Gastroesophageal sphincter (tissue), 4 donors: ENCODE measurements at regions not wholly inside any gene's neighbourhood (a gene's known extent, or its start where the extent isn't known, plus 50 kb on each side); places are given as distances from the start of the nearest gene placed in this dataset.

Experiments used
- ATAC-seq: fragments of 150-250 bp; one replicate; pipeline ENCODE4 v1.9.1; 2016; ENCODE audit warnings: mild to moderate bottlenecking, moderate library complexity
- H3K27ac ChIP-seq, 4 donors: fragments of 200-600 bp; sonication (generic) in 3 of 4; 1 replicate in 3 of 4; 2 replicates in 1 of 4; pipeline ENCODE4 v1.5.1; 2016 to 2019
- H3K27me3 ChIP-seq: fragments of 200-600 bp; sonication (generic); one replicate; pipeline ENCODE4 v1.5.1; 2019
- H3K36me3 ChIP-seq, 2 donors: fragments of 200-600 bp; sonication (generic); one replicate each; pipeline ENCODE4 v1.5.1; 2019; ENCODE audit warnings: control low read depth in 1 of 2
- H3K4me1 ChIP-seq, 3 donors: fragments of 200-600 bp; sonication (generic); 1 replicate in 2 of 3; 2 replicates in 1 of 3; pipeline ENCODE4 v1.5.1; 2016 to 2019; ENCODE audit warnings: control low read depth in 2 of 3
- H3K4me3 ChIP-seq, 2 donors: fragments of 200-600 bp; sonication (generic); one replicate each; pipeline ENCODE4 v1.5.1; 2019; ENCODE audit warnings: mild to moderate bottlenecking in 1 of 2, moderate library complexity in 1 of 2
- H3K9me3 ChIP-seq, 3 donors: fragments of 200-600 bp; sonication (generic); one replicate each; pipeline ENCODE4 v1.5.1; 2017 to 2019; ENCODE audit warnings: control low read depth in 2 of 3
- CTCF ChIP-seq, 4 experiments: fragments of 200-600 bp in 2 of 4; fragments of 450-650 bp in 2 of 4; sonication (generic) in 1 of 4; IDR thresholded peaks; one replicate each; pipeline ENCODE4 v1.5.1; 2017 to 2019; ENCODE audit warnings: antibody characterized with exemption in 4 of 4, mild to moderate bottlenecking in 2 of 4, moderate library complexity in 2 of 4
- EP300 ChIP-seq: sonication (generic); formaldehyde crosslinking; IDR thresholded peaks from one replicate; pipeline ENCODE4 v1.6.1; 2017; ENCODE audit warnings: antibody characterized with exemption, mild to moderate bottlenecking
- POLR2A ChIP-seq, 2 donors: fragments of 450-650 bp; IDR thresholded peaks; one replicate each; pipeline ENCODE4 v1.6.1; 2017; ENCODE audit warnings: antibody characterized with exemption in 2 of 2, mild to moderate bottlenecking in 2 of 2, moderate library complexity in 1 of 2
- POLR2AphosphoS5 ChIP-seq: sonication (generic); formaldehyde crosslinking; IDR thresholded peaks from one replicate; pipeline ENCODE4 v1.6.1; 2017; ENCODE audit warnings: antibody characterized with exemption
- WGBS, 2 donors: methylation state at CpG; one replicate each; pipeline ENCODE4 v1.1.5; 2018; ENCODE audit warnings: low coverage in 1 of 2; 5-methylcytosine and 5-hydroxymethylcytosine counted together

GRCh38 chr14:48747561-48748089 is 838.6 kb downstream of the RPS29 start:
- Histone ChIP-seq H3K4me1 (no peaks in the 10 kb centered on the region), H3K9me3 (no peaks in the 10 kb centered on the region), H3K27ac (no peak overlapping the region), H3K36me3 (no peaks in the 10 kb centered on the region), H3K27me3 (no peaks in the 10 kb centered on the region), H3K4me3 (no peak overlapping the region)
- no peak for ATAC-seq
- no peak for TF ChIP-seq CTCF (IDR thresholded peaks at IDR 0.05)
- no peak for TF ChIP-seq EP300
- no peak for TF ChIP-seq POLR2A (IDR thresholded peaks at IDR 0.05)
- no peak for TF ChIP-seq POLR2AphosphoS5
- WGBS, 2 donors: 50 to 60% methylated on average over 3 of the region's 3 CpGs

- Histone ChIP-seq H3K4me1 (no peaks in the 10 kb centered on the region), H3K27me3 (no peaks in the 10 kb centered on the region), H3K4me3 (no peak overlapping the region), H3K36me3 (no peaks in the 10 kb centered on the region), H3K27ac (no peak overlapping the region), H3K9me3 (no peaks in the 10 kb centered on the region)
- no peak for ATAC-seq
- WGBS, 2 donors: 38 to 41% methylated on average over 2 of the region's 2 CpGs
- no peak for TF ChIP-seq POLR2AphosphoS5
- TF ChIP-seq POLR2A (IDR thresholded peaks at IDR 0.05): no peak
- no peak for TF ChIP-seq EP300
- TF ChIP-seq CTCF (IDR thresholded peaks at IDR 0.05): no peak
Observed at GRCh38 chr14:48744202-48744601, 842.0 kb downstream of the RPS29 start.

- no peaks in the 10 kb centered on the region for H3K36me3 ChIP-seq
- 82 to 83% methylated on average over 1 of the region's 1 CpG for WGBS, 2 donors
- no peak overlapping the region for H3K27ac ChIP-seq
- H3K27me3 ChIP-seq: no peaks in the 10 kb centered on the region
- no peak for ATAC-seq
- TF ChIP-seq POLR2AphosphoS5: no peak
- TF ChIP-seq EP300: no peak
- no peak for TF ChIP-seq POLR2A (IDR thresholded peaks at IDR 0.05)
- TF ChIP-seq CTCF (IDR thresholded peaks at IDR 0.05): no peak
- no peak overlapping the region for H3K4me3 ChIP-seq
- no peaks in the 10 kb centered on the region for H3K9me3 ChIP-seq
- no peaks in the 10 kb centered on the region for H3K4me1 ChIP-seq
Observed at GRCh38 chr14:48738186-48738925, 847.8 kb downstream of the RPS29 start.

GRCh38 chr14:48735607-48736006 is 850.6 kb downstream of the RPS29 start:
- TF ChIP-seq POLR2AphosphoS5 (no peak), CTCF (IDR thresholded peaks at IDR 0.05) (no peak), POLR2A (IDR thresholded peaks at IDR 0.05) (no peak), EP300 (no peak)

GRCh38 chr14:48731260-48731659 is 854.9 kb downstream of the RPS29 start:
- H3K36me3 ChIP-seq: no peaks in the 10 kb centered on the region
- 60 to 63% methylated on average over 1 to 2 of the region's 2 CpGs for WGBS, 2 donors
- H3K27me3 ChIP-seq: no peaks in the 10 kb centered on the region
- no peaks in the 10 kb centered on the region for H3K9me3 ChIP-seq
- ATAC-seq: no peak
- H3K4me1 ChIP-seq: no peaks in the 10 kb centered on the region
- H3K27ac ChIP-seq: no peak overlapping the region
- TF ChIP-seq EP300 (no peak), POLR2A (IDR thresholded peaks at IDR 0.05) (no peak), CTCF (IDR thresholded peaks at IDR 0.05) (no peak), POLR2AphosphoS5 (no peak)
- no peak overlapping the region for H3K4me3 ChIP-seq

More at GRCh38 chr14:48735607-48736006, 850.6 kb downstream of the RPS29 start:
- H3K9me3 ChIP-seq: no peaks in the 10 kb centered on the region
- no peak for ATAC-seq
- no peaks in the 10 kb centered on the region for H3K27me3 ChIP-seq
- no peak overlapping the region for H3K4me3 ChIP-seq
- no peaks in the 10 kb centered on the region for H3K4me1 ChIP-seq
- no peak overlapping the region for H3K27ac ChIP-seq
- 98 to 100% methylated on average over 3 of the region's 3 CpGs for WGBS, 2 donors
- no peaks in the 10 kb centered on the region for H3K36me3 ChIP-seq
